GM12864 (cell line): ENCODE measurements at regions not wholly inside any gene's neighbourhood (a gene's known extent, or its start where the extent isn't known, plus 50 kb on each side); places are given as distances from the start of the nearest gene placed in this dataset.

Experiments
- DNase-seq: peaks from one replicate; pipeline ENCODE4 v3.0.0-alpha.2; 2011; ENCODE audit warnings: low read depth
- H3K4me3 ChIP-seq: 2 replicates; pipeline ENCODE4 v1.5.1; 2011; ENCODE audit warnings: mild to moderate bottlenecking, low read depth, low read length, control low read depth
- CTCF ChIP-seq: IDR thresholded peaks from 2 replicates; pipeline ENCODE4 v1.5.1; 2011; ENCODE audit warnings: low read depth, mild to moderate bottlenecking, moderate library complexity, low read length, control low read depth, inconsistent platforms; ENCODE audit errors: missing control alignments

DNA sequence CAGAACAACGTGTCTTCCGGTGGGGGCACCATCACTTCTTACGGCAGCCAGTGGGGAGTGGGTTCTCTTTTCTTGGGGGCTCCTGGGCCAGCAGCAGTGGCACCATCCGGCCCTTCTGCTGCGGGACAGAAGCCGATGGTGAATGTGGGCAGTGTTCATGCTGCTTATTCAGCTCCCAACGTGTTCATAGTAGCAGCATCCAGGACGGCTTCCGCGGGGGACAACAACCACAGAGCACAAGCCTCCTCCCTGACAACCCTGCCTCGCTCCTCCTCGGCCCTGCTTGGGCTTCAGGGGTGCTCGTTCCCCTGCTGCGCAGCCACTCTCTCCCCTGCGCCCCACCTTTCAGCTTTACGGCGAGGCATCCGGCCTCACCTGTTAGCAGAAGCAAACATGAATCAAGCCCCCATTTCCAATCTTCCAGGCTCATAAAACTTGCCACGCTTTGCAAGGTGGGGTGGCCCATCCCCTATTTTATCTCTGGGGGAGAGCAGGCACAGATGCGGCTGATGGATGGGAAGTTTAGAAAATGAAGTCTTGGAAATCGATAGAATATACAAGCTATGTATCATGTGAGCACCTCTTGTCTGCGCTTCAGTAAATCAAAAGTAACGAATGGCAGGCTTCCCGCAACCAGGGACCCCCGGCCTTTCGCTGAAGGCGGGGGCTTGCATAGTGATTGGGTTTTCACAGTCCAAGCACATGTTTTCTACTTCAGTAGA lies 191.8 kb upstream of the NECTIN1 start:
- H3K4me3 ChIP-seq = no peak overlapping the region
- no peak for TF ChIP-seq CTCF
- DNase-seq = no peak

- no peak for DNase-seq
- TF ChIP-seq CTCF = no peak
- no peak overlapping the region for H3K4me3 ChIP-seq
Observed at GRCh38 chr11:119919656-119920055, 190.7 kb upstream of the NECTIN1 start.

GRCh38 chr11:119918347-119918746 lies 189.3 kb upstream of the NECTIN1 start:
- no peak for DNase-seq
- TF ChIP-seq CTCF = no peak
- H3K4me3 ChIP-seq = no peak overlapping the region

DNA sequence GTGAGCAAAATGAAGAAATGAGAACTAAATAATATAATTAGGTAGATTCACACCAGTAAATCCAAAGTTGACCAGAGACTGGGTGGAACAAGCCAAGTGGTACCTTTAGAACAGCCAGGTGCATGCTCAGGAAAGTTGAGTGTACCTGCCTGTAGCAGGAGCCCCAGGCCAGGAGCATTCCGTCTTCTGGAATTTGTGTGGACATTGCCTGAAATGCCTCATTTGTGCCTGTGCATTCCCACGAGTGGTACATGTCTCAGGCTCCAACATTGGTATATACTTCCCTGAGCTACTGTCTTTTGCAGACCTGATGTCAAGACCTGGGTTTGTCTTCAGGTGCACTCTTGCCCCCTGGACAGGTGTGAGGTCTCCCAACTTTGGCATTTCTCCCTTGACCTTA lies 187.6 kb upstream of the NECTIN1 start:
- DNase-seq = no peak
- TF ChIP-seq CTCF = no peak
- no peak overlapping the region for H3K4me3 ChIP-seq

DNA sequence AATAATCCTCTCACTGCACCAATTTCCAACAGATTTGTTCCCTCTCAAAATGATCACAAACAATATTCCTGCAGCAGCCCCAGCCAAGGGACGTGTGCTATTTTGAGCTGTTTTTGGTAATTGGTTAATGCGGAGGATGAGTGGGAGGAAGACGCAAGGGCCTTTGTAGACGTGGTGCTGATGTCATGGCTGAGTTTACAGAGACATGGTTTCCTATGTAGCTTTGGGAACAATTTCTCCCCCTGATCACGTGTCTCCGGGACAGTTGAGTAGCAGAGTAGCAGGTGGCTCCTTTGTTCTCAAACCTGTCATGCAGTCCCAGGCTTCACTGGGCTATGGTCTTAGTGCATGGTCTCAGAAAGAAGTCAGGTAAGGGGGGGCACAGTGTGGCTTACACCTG lies 183.2 kb upstream of the NECTIN1 start:
- TF ChIP-seq CTCF = no peak
- H3K4me3 ChIP-seq = no peak overlapping the region
- no peak for DNase-seq

- no peak for TF ChIP-seq CTCF
- no peak overlapping the region for H3K4me3 ChIP-seq
- DNase-seq = no peak
Observed at GRCh38 chr11:119910650-119911049, 181.7 kb upstream of the NECTIN1 start.

- H3K4me3 ChIP-seq = no peak overlapping the region
- no peak for DNase-seq
- TF ChIP-seq CTCF = no peak
Observed at GRCh38 chr11:119910051-119910450, 181.1 kb upstream of the NECTIN1 start.
